ENCODE measurements at regions not wholly inside any gene's neighbourhood (a gene's known extent, or its start where the extent isn't known, plus 50 kb on each side); places are given as distances from the start of the nearest gene placed in this dataset.
"Not testable (repeated sequence)": the region's sequence is repeated elsewhere in the genome, so short reads cannot be mapped to it uniquely, and the experiment has no call there.

GRCh38 chr10:71909399-71910083 is 54.7 kb upstream of the CHST3 start:
- no peak for TF ChIP-seq MYBL2 (CRISPR knock-in tag; IDR thresholded peaks at IDR 0.05)
- TF ChIP-seq ZNF671 (CRISPR knock-in tag; IDR thresholded peaks at IDR 0.05), result no peak
- no peak for TF ChIP-seq NFATC4 (CRISPR knock-in tag; IDR thresholded peaks at IDR 0.05)
- ChIA-PET CTCF (interaction anchor here (1.0 to 1.9 kb wide), 2 partner anchors 13 to 140 kb away, joined by 8 to 11 read pairs; no protein-coding TSS in a partner anchor), POLR2A (no interaction called here)
- H3K4me1 Mint-ChIP-seq, result peaks cover 4% of the 10 kb centered on the region; the same call in 1 of the 2 replicates
- no peak overlapping the region for H3K27ac Mint-ChIP-seq
- peaks cover 6% of the 10 kb centered on the region; the same call in 1 of the 2 replicates for H3K9me3 Mint-ChIP-seq
- no peak for DNase-seq (ENCODE audit: low spot score)
- ATAC-seq, result no peak
- no peaks in the 10 kb centered on the region for H3K27me3 Mint-ChIP-seq (ENCODE audit: low read depth)
- H3K4me3 Mint-ChIP-seq, result no peak overlapping the region
- H3K36me3 Mint-ChIP-seq, result no peaks in the 10 kb centered on the region

DNA sequence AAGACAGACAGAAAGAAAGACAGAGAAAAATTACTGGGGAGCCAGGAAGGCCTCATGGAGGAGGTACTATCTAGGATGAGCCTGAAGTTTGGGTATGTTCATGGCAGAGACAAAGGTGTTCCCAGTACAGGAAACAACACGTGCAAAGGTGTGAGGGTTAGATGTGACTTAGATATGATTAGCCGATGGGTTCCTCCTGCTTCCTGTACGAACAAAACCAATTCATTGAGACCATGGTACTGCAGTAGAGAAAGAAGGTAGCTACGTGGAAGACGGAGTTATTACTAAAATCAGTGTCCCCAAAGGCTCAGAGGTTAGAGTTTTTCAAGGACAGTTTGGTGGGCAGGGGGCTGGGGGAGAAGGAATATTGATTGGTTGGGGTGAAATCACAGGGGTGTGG is 55.2 kb upstream of the CHST3 start:
- ChIA-PET CTCF (interaction anchor here (1.0 to 1.9 kb wide), 2 partner anchors 13 to 140 kb away, joined by 8 to 11 read pairs; no protein-coding TSS in a partner anchor), POLR2A (no interaction called here)
- no peak for ATAC-seq
- Mint-ChIP-seq H3K4me3 (no peak overlapping the region), H3K27me3 (ENCODE audit: low read depth) (no peaks in the 10 kb centered on the region), H3K4me1 (peaks cover 4% of the 10 kb centered on the region; the same call in 1 of the 2 replicates), H3K27ac (no peak overlapping the region), H3K9me3 (peaks cover 6% of the 10 kb centered on the region; the same call in 1 of the 2 replicates), H3K36me3 (no peaks in the 10 kb centered on the region)
- no peak for TF ChIP-seq NR1H2 (CRISPR knock-in tag; IDR thresholded peaks at IDR 0.05)
- no peak for TF ChIP-seq HMGXB4 (CRISPR knock-in tag; IDR thresholded peaks at IDR 0.05)
- no peak for DNase-seq (ENCODE audit: low spot score)

DNA sequence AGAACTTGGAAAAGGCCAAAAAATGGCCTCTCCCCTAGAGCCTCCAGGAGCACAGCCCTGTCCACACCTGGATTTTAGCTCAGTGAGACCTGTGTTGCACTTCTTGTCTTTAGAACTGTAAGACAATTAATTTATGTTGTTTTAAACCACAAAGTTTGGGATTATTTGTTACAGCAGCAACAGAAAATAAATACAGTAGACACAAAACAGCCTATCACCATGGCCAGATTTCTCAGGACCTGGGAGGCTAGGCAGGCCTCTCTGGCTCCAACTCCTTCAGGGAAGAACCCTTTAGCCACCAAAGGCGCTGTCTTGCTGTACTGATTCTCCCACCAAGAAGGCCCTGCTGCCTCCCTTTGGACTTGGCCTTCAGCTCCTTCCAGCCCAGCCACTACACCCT is 54.1 kb upstream of the PSAP start:
- ChIA-PET CTCF (interaction anchor here (1.1 to 1.4 kb wide), 2 partner anchors 9 to 143 kb away, joined by 3 to 8 read pairs; no protein-coding TSS in a partner anchor), POLR2A (no interaction called here)
- Mint-ChIP-seq H3K27me3 (ENCODE audit: low read depth) (no peaks in the 10 kb centered on the region), H3K9me3 (no peaks in the 10 kb centered on the region), H3K36me3 (no peaks in the 10 kb centered on the region), H3K4me1 (no peaks in the 10 kb centered on the region), H3K4me3 (no peak overlapping the region), H3K27ac (no peak overlapping the region)
- no peak for ATAC-seq
- DNase-seq (ENCODE audit: low spot score), result no peak
- no peak for TF ChIP-seq AR (CRISPR knock-in tag; IDR thresholded peaks at IDR 0.05)
- no peak for TF ChIP-seq NFE2L1 (CRISPR knock-in tag; IDR thresholded peaks at IDR 0.05)
- no peak for TF ChIP-seq ZNF423 (CRISPR knock-in tag; IDR thresholded peaks at IDR 0.05)
- no peak for TF ChIP-seq TEAD4 (CRISPR knock-in tag; IDR thresholded peaks at IDR 0.05)
- TF ChIP-seq STAT6 (CRISPR knock-in tag; conservative IDR thresholded peaks at IDR 0.05; ENCODE audit: low read depth), result no peak
- TF ChIP-seq, protein P1, sequence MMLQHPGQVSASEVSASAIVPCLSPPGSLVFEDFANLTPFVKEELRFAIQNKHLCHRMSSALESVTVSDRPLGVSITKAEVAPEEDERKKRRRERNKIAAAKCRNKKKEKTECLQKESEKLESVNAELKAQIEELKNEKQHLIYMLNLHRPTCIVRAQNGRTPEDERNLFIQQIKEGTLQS (CRISPR knock-in tag; conservative IDR thresholded peaks at IDR 0.05), result no peak
- no peak for TF ChIP-seq ZNF138 (CRISPR knock-in tag; conservative IDR thresholded peaks at IDR 0.05)
- TF ChIP-seq, protein P2, sequence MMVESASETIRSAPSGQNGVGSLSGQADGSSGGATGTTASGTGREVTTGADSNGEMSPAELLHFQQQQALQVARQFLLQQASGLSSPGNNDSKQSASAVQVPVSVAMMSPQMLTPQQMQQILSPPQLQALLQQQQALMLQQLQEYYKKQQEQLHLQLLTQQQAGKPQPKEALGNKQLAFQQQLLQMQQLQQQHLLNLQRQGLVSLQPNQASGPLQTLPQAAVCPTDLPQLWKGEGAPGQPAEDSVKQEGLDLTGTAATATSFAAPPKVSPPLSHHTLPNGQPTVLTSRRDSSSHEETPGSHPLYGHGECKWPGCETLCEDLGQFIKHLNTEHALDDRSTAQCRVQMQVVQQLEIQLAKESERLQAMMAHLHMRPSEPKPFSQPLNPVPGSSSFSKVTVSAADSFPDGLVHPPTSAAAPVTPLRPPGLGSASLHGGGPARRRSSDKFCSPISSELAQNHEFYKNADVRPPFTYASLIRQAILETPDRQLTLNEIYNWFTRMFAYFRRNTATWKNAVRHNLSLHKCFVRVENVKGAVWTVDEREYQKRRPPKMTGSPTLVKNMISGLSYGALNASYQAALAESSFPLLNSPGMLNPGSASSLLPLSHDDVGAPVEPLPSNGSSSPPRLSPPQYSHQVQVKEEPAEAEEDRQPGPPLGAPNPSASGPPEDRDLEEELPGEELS (CRISPR knock-in tag; IDR thresholded peaks at IDR 0.05), result no peak
- TF ChIP-seq ATF1 (CRISPR knock-in tag; IDR thresholded peaks at IDR 0.05), result no peak
- no peak for TF ChIP-seq SP1 (CRISPR knock-in tag; conservative IDR thresholded peaks at IDR 0.05)
- no peak for TF ChIP-seq E2F5 (CRISPR knock-in tag; IDR thresholded peaks at IDR 0.05)

DNA sequence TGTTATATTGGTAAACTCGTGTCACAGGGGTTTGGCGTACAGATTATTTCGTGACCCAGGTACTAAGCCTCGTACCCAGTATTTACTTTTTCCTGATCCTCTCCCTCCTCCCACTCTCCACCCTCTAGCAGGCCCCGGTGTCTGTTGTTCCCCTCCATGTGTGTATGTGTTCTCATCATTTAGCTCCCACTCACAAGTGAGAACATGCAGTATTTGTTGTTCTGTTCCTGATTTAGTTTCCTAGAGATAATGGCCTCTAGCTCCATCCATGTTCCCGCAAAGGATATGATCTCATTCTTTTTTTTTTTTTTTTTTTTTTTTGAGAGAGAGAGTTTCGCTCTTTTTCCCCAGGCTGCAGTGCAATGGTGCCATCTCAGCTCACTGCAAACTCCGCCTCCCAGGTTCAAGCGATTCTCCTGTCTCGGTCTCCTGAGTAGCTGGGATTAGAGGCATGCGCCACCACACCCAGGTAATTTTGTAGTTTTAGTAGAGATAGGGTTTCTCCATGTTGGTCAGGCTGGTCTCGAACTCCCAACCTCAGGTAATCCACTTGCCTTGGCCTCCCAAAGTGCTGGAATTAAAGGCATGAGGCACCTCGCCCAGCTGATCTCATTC is 52.7 kb upstream of the PSAP start:
- not testable (repeated sequence) for H3K4me1 Mint-ChIP-seq; ATAC-seq; H3K27me3 Mint-ChIP-seq (ENCODE audit: low read depth); H3K9me3 Mint-ChIP-seq; H3K4me3 Mint-ChIP-seq; H3K36me3 Mint-ChIP-seq; H3K27ac Mint-ChIP-seq; DNase-seq (ENCODE audit: low spot score)
- POLR2A ChIA-PET, result interaction anchor here (0.7 kb wide), 2 partner anchors 626 to 1759 kb away, joined by 3 to 4 read pairs; no protein-coding TSS in a partner anchor
- CTCF ChIA-PET, result interaction anchor here (0.6 to 1.4 kb wide), 4 partner anchors 7 to 155 kb away, joined by 3 to 8 read pairs (median 4); no protein-coding TSS in a partner anchor
